Lower leg skin (tissue), 3 donors: ENCODE measurements at regions not wholly inside any gene's neighbourhood (a gene's known extent, or its start where the extent isn't known, plus 50 kb on each side); places are given as distances from the start of the nearest gene placed in this dataset.

Experiments
- POLR2A ChIP-seq, 2 donors: fragments of 450-650 bp; IDR thresholded peaks; one replicate each; pipeline ENCODE4 v1.6.1; 2016 to 2017; ENCODE audit warnings: antibody characterized with exemption in 2 of 2, mild to moderate bottlenecking in 1 of 2, moderate library complexity in 1 of 2
- TF ChIP-seq, protein P1 (sequence below), 3 donors: fragments of 450-650 bp; IDR thresholded peaks; one replicate each; pipeline ENCODE4 v1.5.1; 2016; ENCODE audit warnings: antibody characterized with exemption in 3 of 3, mild to moderate bottlenecking in 3 of 3, moderate library complexity in 2 of 3

DNA sequence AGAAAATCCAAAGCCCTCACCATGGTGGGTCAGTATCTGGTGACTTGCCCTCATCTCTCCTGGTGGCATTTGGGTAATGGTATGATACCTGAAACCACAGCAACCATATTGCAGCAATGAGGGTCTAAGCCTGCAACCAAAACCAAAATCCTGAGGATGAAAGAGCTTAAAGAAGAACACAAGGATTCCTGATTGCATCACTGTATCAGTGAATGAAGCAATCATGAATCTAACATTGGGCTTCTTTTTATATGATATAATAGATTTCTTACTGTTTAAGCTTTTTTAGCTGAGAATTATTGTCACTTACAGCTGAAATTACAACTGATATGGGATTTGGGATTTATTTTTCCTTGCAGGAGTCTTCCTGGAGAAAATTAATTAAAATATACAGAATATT is 269.9 kb downstream of the MEF2C start:
- TF ChIP-seq, protein P1, sequence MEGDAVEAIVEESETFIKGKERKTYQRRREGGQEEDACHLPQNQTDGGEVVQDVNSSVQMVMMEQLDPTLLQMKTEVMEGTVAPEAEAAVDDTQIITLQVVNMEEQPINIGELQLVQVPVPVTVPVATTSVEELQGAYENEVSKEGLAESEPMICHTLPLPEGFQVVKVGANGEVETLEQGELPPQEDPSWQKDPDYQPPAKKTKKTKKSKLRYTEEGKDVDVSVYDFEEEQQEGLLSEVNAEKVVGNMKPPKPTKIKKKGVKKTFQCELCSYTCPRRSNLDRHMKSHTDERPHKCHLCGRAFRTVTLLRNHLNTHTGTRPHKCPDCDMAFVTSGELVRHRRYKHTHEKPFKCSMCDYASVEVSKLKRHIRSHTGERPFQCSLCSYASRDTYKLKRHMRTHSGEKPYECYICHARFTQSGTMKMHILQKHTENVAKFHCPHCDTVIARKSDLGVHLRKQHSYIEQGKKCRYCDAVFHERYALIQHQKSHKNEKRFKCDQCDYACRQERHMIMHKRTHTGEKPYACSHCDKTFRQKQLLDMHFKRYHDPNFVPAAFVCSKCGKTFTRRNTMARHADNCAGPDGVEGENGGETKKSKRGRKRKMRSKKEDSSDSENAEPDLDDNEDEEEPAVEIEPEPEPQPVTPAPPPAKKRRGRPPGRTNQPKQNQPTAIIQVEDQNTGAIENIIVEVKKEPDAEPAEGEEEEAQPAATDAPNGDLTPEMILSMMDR (IDR thresholded peaks at IDR 0.05): no peak
- no peak for TF ChIP-seq POLR2A (IDR thresholded peaks at IDR 0.05)
